BJ (cell line): ENCODE measurements at regions not wholly inside any gene's neighbourhood (a gene's known extent, or its start where the extent isn't known, plus 50 kb on each side); places are given as distances from the start of the nearest gene placed in this dataset.
A peak's percentile ranks its signal among the peaks of the same experiment; 100 is the strongest.

ENCODE experiments used
- CTCF ChIA-PET: fragments of 350-600 bp; formaldehyde crosslinking; extraction: SDS; loops from one replicate; lab custom pipeline; 2021; ENCODE audit warnings: antibody characterized with exemption, inconsistent platforms; lab: Yijun Ruan, JAX
- POLR2A ChIA-PET: fragments of 300-600 bp; sonication (Branson Sonifier 250); formaldehyde crosslinking; extraction: SDS; loops from one replicate; lab custom pipeline; 2021; ENCODE audit warnings: antibody characterized with exemption; lab: Charles Lee
- DNase-seq: peaks from one replicate; pipeline ENCODE4 v3.0.0-alpha.2; 2011; ENCODE audit warnings: low read depth
- H3K27me3 ChIP-seq: 2 replicates; pipeline ENCODE4 v1.6.0; 2011; ENCODE audit warnings: low read length; ENCODE audit not compliant: control insufficient read depth, insufficient read depth
- H3K36me3 ChIP-seq: 2 replicates; pipeline ENCODE4 v1.5.1; 2011; ENCODE audit warnings: low read length; ENCODE audit not compliant: control insufficient read depth, insufficient read depth
- H3K4me3 ChIP-seq: 2 replicates; pipeline ENCODE4 v1.5.1; 2011; ENCODE audit warnings: low read depth, mild to moderate bottlenecking, control low read depth, low read length
- TF ChIP-seq, protein P1 (sequence below): IDR thresholded peaks from 2 replicates; pipeline ENCODE4 v1.5.1; 2011; ENCODE audit warnings: low read depth, mild to moderate bottlenecking, control low read depth, inconsistent platforms, low read length, moderate library complexity; ENCODE audit not compliant: insufficient read depth

DNA sequence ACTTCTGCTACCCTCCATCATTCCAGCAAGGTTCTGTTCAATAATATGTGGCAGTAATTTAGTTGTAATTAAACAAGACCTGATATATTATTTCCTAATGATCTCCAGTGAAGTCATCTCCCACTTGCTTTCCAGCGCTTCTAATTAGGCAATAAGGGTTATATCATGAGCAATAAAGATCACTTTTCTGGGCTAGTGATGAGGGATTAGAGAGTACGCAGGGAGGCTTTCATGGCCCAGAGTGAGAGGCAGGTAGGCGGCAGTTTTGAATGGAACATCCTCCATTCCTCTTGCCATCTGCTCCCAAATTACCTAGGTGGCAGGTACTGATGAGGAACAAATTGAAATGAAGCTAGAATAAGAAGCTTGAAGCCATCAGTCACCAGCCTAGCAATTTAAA lies 358.1 kb upstream of the SYT4 start:
- DNase-seq = no peak
- H3K27me3 ChIP-seq = no peaks in the 10 kb centered on the region
- H3K36me3 ChIP-seq = no peaks in the 10 kb centered on the region
- POLR2A ChIA-PET = no interaction called here
- H3K4me3 ChIP-seq = no peak overlapping the region
- TF ChIP-seq, protein P1, sequence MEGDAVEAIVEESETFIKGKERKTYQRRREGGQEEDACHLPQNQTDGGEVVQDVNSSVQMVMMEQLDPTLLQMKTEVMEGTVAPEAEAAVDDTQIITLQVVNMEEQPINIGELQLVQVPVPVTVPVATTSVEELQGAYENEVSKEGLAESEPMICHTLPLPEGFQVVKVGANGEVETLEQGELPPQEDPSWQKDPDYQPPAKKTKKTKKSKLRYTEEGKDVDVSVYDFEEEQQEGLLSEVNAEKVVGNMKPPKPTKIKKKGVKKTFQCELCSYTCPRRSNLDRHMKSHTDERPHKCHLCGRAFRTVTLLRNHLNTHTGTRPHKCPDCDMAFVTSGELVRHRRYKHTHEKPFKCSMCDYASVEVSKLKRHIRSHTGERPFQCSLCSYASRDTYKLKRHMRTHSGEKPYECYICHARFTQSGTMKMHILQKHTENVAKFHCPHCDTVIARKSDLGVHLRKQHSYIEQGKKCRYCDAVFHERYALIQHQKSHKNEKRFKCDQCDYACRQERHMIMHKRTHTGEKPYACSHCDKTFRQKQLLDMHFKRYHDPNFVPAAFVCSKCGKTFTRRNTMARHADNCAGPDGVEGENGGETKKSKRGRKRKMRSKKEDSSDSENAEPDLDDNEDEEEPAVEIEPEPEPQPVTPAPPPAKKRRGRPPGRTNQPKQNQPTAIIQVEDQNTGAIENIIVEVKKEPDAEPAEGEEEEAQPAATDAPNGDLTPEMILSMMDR = no peak
- CTCF ChIA-PET = no interaction called here

DNA sequence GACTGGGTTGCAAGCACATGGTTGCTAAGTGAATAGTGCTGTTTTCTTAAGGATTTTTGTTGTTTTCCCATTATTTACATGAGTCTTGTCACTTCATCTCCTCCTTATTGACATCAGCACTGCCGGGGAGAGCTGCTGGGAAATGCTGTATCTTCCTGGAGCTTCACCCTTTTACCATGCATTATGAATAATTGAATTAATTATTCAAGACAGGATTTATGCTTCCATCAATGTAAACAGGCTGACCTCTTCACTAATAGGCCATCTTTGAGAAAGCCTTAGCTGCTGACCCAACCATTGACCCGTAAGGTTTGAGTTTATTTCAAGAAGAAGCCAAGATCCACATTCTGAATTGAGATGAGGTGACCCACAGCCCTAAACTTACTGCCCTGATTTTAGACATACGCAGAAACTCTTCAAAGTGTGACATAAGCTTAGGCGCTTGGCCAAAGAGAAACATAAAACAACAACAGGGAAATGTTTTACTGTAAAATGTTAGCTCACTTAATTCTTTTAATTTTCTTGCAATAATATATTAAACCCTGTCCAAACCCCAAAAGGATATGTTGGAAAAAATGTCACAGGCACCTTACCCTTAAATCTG lies 365.5 kb upstream of the SYT4 start:
- DNase-seq = no peak
- Histone ChIP-seq H3K27me3 (no peaks in the 10 kb centered on the region), H3K4me3 (no peak overlapping the region), H3K36me3 (no peaks in the 10 kb centered on the region)
- ChIA-PET POLR2A (no interaction called here), CTCF (interaction anchor here (0.9 kb wide), 1 partner anchor 22 kb away, joined by 3 read pairs; no protein-coding TSS in a partner anchor)
- TF ChIP-seq, protein P1 = no peak

- Histone ChIP-seq H3K36me3 (no peaks in the 10 kb centered on the region), H3K4me3 (no peak overlapping the region), H3K27me3 (no peaks in the 10 kb centered on the region)
- ChIA-PET CTCF (interaction anchor here (0.6 kb wide), 1 partner anchor 53 kb away, joined by 3 read pairs; no protein-coding TSS in a partner anchor), POLR2A (no interaction called here)
- DNase-seq = no peak
- TF ChIP-seq, protein P1 = peak; percentile 31; the same call in 1 of the 2 replicates
Observed at GRCh38 chr18:43648002-43648401, 370.7 kb upstream of the SYT4 start.

GRCh38 chr18:43649649-43650357 lies 372.5 kb upstream of the SYT4 start:
- Histone ChIP-seq H3K36me3 (no peaks in the 10 kb centered on the region), H3K4me3 (no peak overlapping the region), H3K27me3 (no peaks in the 10 kb centered on the region)
- ChIA-PET POLR2A (no interaction called here), CTCF (interaction anchor here (0.5 kb wide), 1 partner anchor 505 kb away, joined by 3 read pairs; no protein-coding TSS in a partner anchor)
- TF ChIP-seq, protein P1 = no peak
- DNase-seq = no peak

DNA sequence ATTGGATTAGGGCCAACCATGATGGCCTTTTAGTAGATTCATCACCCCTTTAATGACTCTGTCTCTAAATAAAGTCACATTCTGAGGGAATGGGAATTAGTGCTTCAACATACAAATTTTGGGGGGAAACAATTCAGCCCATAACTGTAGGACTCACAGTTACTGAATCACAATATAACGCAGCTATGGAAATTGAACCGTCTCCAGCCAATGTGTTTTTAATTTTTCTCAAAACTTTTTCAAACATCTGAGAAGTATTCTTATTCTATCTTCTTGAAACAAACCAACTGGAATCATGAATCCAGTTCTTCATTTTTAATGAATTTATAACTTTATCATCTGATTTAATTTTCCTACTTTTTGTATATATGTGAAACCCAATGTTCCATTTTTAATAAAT lies 373.1 kb upstream of the SYT4 start:
- CTCF ChIA-PET = interaction anchor here (0.5 kb wide), 1 partner anchor 504 kb away, joined by 3 read pairs; no protein-coding TSS in a partner anchor
- TF ChIP-seq, protein P1 = no peak
- Histone ChIP-seq H3K27me3 (no peaks in the 10 kb centered on the region), H3K36me3 (no peaks in the 10 kb centered on the region), H3K4me3 (no peak overlapping the region)
- no peak for DNase-seq
- POLR2A ChIA-PET = no interaction called here
